ENCODE measurements at regions not wholly inside any gene's neighbourhood (a gene's known extent, or its start where the extent isn't known, plus 50 kb on each side); places are given as distances from the start of the nearest gene placed in this dataset.

DNA sequence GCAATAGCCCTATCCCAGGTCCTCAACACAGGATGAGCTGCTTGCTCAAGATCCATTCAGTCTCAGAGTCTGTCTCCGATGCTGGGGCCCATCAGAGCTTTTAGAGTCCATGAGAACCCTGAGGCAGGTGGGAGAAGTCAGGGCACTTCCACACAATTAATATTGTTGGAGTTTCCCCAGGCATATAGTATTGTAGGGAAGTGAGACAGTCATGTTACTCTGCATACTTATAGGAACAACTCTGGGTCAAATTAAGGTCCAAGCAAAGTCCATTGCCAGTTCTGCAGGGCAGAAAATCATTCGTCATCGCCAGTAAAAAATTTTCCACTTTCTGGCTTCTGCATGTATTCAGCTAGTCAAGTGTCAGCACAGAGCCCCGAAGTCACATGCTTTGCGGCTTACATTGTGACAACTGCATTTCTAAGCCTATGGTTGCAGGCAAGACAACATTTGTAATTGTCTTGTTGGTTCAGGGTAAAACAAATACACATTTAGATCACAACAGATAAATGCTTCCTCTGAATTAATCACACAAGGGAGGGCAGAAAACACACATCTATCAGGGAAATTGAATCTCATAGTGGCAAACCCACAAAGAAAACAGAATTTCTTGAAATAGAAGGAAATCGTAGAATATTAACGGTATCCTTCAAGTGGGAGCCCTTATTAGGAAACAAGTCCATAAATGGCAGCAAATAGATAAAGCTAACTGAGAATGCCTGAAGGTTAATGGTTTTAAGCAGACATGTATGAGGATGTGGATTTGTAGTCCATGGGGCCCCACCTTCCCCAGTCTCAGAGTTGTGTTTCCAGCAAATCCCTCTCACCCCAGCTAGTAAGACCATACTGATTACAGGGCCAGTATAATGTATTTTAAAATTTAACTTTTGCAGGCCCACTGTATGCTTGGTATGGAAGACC, 412.1 kb upstream of the RASGEF1B start:
- peak overlapping the region; percentile 83 for H3K27ac ChIP-seq (ENCODE audit: low read length)

GRCh38 chr4:81883004-81883403, 411.3 kb upstream of the RASGEF1B start:
- no peaks in the 10 kb centered on the region for H4K20me1 ChIP-seq (ENCODE audit: insufficient read depth)
- peak overlapping the region; percentile 83 for H3K27ac ChIP-seq (ENCODE audit: low read length)
- TF ChIP-seq, protein P1, sequence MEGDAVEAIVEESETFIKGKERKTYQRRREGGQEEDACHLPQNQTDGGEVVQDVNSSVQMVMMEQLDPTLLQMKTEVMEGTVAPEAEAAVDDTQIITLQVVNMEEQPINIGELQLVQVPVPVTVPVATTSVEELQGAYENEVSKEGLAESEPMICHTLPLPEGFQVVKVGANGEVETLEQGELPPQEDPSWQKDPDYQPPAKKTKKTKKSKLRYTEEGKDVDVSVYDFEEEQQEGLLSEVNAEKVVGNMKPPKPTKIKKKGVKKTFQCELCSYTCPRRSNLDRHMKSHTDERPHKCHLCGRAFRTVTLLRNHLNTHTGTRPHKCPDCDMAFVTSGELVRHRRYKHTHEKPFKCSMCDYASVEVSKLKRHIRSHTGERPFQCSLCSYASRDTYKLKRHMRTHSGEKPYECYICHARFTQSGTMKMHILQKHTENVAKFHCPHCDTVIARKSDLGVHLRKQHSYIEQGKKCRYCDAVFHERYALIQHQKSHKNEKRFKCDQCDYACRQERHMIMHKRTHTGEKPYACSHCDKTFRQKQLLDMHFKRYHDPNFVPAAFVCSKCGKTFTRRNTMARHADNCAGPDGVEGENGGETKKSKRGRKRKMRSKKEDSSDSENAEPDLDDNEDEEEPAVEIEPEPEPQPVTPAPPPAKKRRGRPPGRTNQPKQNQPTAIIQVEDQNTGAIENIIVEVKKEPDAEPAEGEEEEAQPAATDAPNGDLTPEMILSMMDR (IDR thresholded peaks at IDR 0.05; ENCODE audit: poor library complexity, severe bottlenecking): no peak
- TF ChIP-seq EZH2 (IDR thresholded peaks at IDR 0.05; ENCODE audit: borderline replicate concordance, insufficient read depth, low read length, poor library complexity, severe bottlenecking) (no peak), POLR2AphosphoS5 (IDR thresholded peaks at IDR 0.05) (peak; percentile 69), EP300 (conservative IDR thresholded peaks at IDR 0.05; ENCODE audit: poor library complexity, severe bottlenecking) (peak; percentile 97), SMC3 (conservative IDR thresholded peaks at IDR 0.05; ENCODE audit: poor library complexity) (peak; percentile 23), RAD21 (conservative IDR thresholded peaks at IDR 0.05) (no peak), TAF1 (IDR thresholded peaks at IDR 0.05; ENCODE audit: low read depth) (no peak)
- TF ChIP-seq, protein P2, sequence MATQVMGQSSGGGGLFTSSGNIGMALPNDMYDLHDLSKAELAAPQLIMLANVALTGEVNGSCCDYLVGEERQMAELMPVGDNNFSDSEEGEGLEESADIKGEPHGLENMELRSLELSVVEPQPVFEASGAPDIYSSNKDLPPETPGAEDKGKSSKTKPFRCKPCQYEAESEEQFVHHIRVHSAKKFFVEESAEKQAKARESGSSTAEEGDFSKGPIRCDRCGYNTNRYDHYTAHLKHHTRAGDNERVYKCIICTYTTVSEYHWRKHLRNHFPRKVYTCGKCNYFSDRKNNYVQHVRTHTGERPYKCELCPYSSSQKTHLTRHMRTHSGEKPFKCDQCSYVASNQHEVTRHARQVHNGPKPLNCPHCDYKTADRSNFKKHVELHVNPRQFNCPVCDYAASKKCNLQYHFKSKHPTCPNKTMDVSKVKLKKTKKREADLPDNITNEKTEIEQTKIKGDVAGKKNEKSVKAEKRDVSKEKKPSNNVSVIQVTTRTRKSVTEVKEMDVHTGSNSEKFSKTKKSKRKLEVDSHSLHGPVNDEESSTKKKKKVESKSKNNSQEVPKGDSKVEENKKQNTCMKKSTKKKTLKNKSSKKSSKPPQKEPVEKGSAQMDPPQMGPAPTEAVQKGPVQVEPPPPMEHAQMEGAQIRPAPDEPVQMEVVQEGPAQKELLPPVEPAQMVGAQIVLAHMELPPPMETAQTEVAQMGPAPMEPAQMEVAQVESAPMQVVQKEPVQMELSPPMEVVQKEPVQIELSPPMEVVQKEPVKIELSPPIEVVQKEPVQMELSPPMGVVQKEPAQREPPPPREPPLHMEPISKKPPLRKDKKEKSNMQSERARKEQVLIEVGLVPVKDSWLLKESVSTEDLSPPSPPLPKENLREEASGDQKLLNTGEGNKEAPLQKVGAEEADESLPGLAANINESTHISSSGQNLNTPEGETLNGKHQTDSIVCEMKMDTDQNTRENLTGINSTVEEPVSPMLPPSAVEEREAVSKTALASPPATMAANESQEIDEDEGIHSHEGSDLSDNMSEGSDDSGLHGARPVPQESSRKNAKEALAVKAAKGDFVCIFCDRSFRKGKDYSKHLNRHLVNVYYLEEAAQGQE (IDR thresholded peaks at IDR 0.05; ENCODE audit: borderline replicate concordance): peak; percentile 70

More for the DNA sequence above, 412.1 kb upstream of the RASGEF1B start:
- Histone ChIP-seq H3K79me2 (replicated peaks; ENCODE audit: insufficient read depth, low read length) (no peaks in the 10 kb centered on the region), H3K4me3 (ENCODE audit: low read length) (peak overlapping the region; percentile 27), H2AFZ (ENCODE audit: low read depth, low read length) (no peak overlapping the region), H3K27me3 (ENCODE audit: insufficient read depth, low read depth, low read length) (no peaks in the 10 kb centered on the region), H3K9ac (ENCODE audit: low read length) (peak overlapping the region; percentile 37), H3K9me3 (ENCODE audit: low read length) (no peaks in the 10 kb centered on the region), H3K4me2 (ENCODE audit: low read length) (no peak overlapping the region), H3K9me2 (ENCODE audit: insufficient read depth, low read length) (no peaks in the 10 kb centered on the region), H3F3A (ENCODE audit: insufficient read depth, low read length, poor library complexity, severe bottlenecking) (peaks cover 2% of the 10 kb centered on the region), H3K36me3 (ENCODE audit: insufficient read depth, low read length) (no peaks in the 10 kb centered on the region), H4K20me1 (ENCODE audit: insufficient read depth) (no peaks in the 10 kb centered on the region)
- TF ChIP-seq, protein P2 (IDR thresholded peaks at IDR 0.05; ENCODE audit: borderline replicate concordance): no peak
- no peak for TF ChIP-seq TAF1 (IDR thresholded peaks at IDR 0.05; ENCODE audit: low read depth)
- no peak for TF ChIP-seq RAD21 (conservative IDR thresholded peaks at IDR 0.05)
- no peak for TF ChIP-seq POLR2AphosphoS5 (IDR thresholded peaks at IDR 0.05)
- no peak for TF ChIP-seq MXI1 (conservative IDR thresholded peaks at IDR 0.05; ENCODE audit: poor library complexity, severe bottlenecking)
- TF ChIP-seq, protein P1 (IDR thresholded peaks at IDR 0.05; ENCODE audit: poor library complexity, severe bottlenecking): no peak

More at GRCh38 chr4:81883004-81883403, 411.3 kb upstream of the RASGEF1B start:
- peaks cover 2% of the 10 kb centered on the region for H3F3A ChIP-seq (ENCODE audit: insufficient read depth, low read length, poor library complexity, severe bottlenecking)
- no peaks in the 10 kb centered on the region for H3K9me3 ChIP-seq (ENCODE audit: low read length)
- H3K36me3 ChIP-seq (ENCODE audit: insufficient read depth, low read length): no peaks in the 10 kb centered on the region
- peak overlapping the region; percentile 37 for H3K9ac ChIP-seq (ENCODE audit: low read length)
- no peaks in the 10 kb centered on the region for H3K9me2 ChIP-seq (ENCODE audit: insufficient read depth, low read length)
- H2AFZ ChIP-seq (ENCODE audit: low read depth, low read length): no peak overlapping the region
- no peaks in the 10 kb centered on the region for H3K27me3 ChIP-seq (ENCODE audit: insufficient read depth, low read depth, low read length)
- H3K4me2 ChIP-seq (ENCODE audit: low read length): no peak overlapping the region
- H3K79me2 ChIP-seq (replicated peaks; ENCODE audit: insufficient read depth, low read length): no peaks in the 10 kb centered on the region
- H3K4me3 ChIP-seq (ENCODE audit: low read length): peak overlapping the region; percentile 27
